HEK293 (cell line): ENCODE measurements at regions not wholly inside any gene's neighbourhood (a gene's known extent, or its start where the extent isn't known, plus 50 kb on each side); places are given as distances from the start of the nearest gene placed in this dataset.

Source experiments
- CTCF ChIA-PET: fragments of 350-600 bp; formaldehyde crosslinking; extraction: SDS; loops from one replicate; lab custom pipeline; 2021; ENCODE audit warnings: antibody characterized with exemption; lab: Yijun Ruan, JAX
- POLR2A ChIA-PET: fragments of 300-600 bp; formaldehyde crosslinking; extraction: SDS; loops from one replicate; lab custom pipeline; 2020; ENCODE audit warnings: antibody characterized with exemption, inconsistent platforms; lab: Yijun Ruan, JAX
- H3K27ac ChIP-seq: fragments of 200-500 bp; sonication (Bioruptor generic); 2 replicates; pipeline ENCODE4 v1.5.1; 2014; ENCODE audit warnings: low read depth, low read length, control low read depth, inconsistent platforms; ENCODE audit errors: extremely low read depth
- H3K36me3 ChIP-seq, 2 experiments: fragments of 200-500 bp in 1 of 2; sonication (Bioruptor generic) in 1 of 2; 1 replicate in 1 of 2; 2 replicates in 1 of 2; pipeline ENCODE4 v1.5.1; 2014 to 2017; ENCODE audit warnings: inconsistent platforms in 2 of 2, low read length in 2 of 2; ENCODE audit not compliant: control insufficient read depth in 2 of 2, insufficient read depth in 1 of 2
- H3K4me1 ChIP-seq: fragments of 200-500 bp; sonication (Bioruptor generic); 2 replicates; pipeline ENCODE4 v1.5.1; 2014; ENCODE audit warnings: mild to moderate bottlenecking, low read length, inconsistent platforms; ENCODE audit not compliant: control insufficient read depth, insufficient read depth
- H3K4me3 ChIP-seq: 2 replicates; pipeline ENCODE4 v1.5.1; 2011; ENCODE audit warnings: low read depth, mild to moderate bottlenecking, control low read depth, low read length, moderate library complexity
- H3K9me3 ChIP-seq: fragments of 200-500 bp; sonication (Bioruptor generic); 2 replicates; pipeline ENCODE4 v1.5.1; 2014; ENCODE audit warnings: low read depth, low read length, inconsistent platforms; ENCODE audit not compliant: control insufficient read depth, insufficient read depth
- GLIS2 ChIP-seq: fragments of 450-650 bp; formaldehyde crosslinking; IDR thresholded peaks from 2 replicates; pipeline ENCODE4 v1.5.1; 2016; ENCODE audit warnings: missing biosample characterization, missing genetic modification characterization
- KLF10 ChIP-seq: fragments of 450-650 bp; IDR thresholded peaks from 2 replicates; pipeline ENCODE4 v1.5.1; 2018; ENCODE audit warnings: missing biosample characterization, mild to moderate bottlenecking, missing genetic modification characterization
- MZF1 ChIP-seq: fragments of 450-650 bp; formaldehyde crosslinking; IDR thresholded peaks from 2 replicates; pipeline ENCODE4 v1.5.1; 2017; ENCODE audit warnings: missing biosample characterization, missing genetic modification characterization, borderline replicate concordance
- SETDB1 ChIP-seq: IDR thresholded peaks from one replicate; pipeline ENCODE4 v1.6.1; 2017; ENCODE audit warnings: mild to moderate bottlenecking, low read length, moderate library complexity, mixed read lengths; ENCODE audit not compliant: insufficient read length
- SP3 ChIP-seq: fragments of 450-650 bp; formaldehyde crosslinking; IDR thresholded peaks from 2 replicates; pipeline ENCODE4 v1.5.1; 2016; ENCODE audit warnings: missing biosample characterization, missing genetic modification characterization
- ZBTB20 ChIP-seq: fragments of 450-650 bp; formaldehyde crosslinking; IDR thresholded peaks from 2 replicates; pipeline ENCODE4 v1.5.1; 2016; ENCODE audit warnings: missing biosample characterization, missing genetic modification characterization
- ZBTB48 ChIP-seq: fragments of 450-650 bp; formaldehyde crosslinking; IDR thresholded peaks from 2 replicates; pipeline ENCODE4 v1.5.1; 2016; ENCODE audit warnings: missing biosample characterization, missing genetic modification characterization
- ZFP3 ChIP-seq: fragments of 450-650 bp; formaldehyde crosslinking; IDR thresholded peaks from 2 replicates; pipeline ENCODE4 v1.5.1; 2016; ENCODE audit warnings: low read depth, missing biosample characterization, missing genetic modification characterization
- ZFP41 ChIP-seq: fragments of 450-650 bp; formaldehyde crosslinking; IDR thresholded peaks from 2 replicates; pipeline ENCODE4 v1.5.1; 2016; ENCODE audit warnings: missing biosample characterization, missing genetic modification characterization, borderline replicate concordance
- ZNF140 ChIP-seq: fragments of 450-650 bp; formaldehyde crosslinking; IDR thresholded peaks from 2 replicates; pipeline ENCODE4 v1.5.1; 2016; ENCODE audit warnings: missing biosample characterization, missing genetic modification characterization
- ZNF2 ChIP-seq: fragments of 450-650 bp; formaldehyde crosslinking; IDR thresholded peaks from 2 replicates; pipeline ENCODE4 v1.5.1; 2016; ENCODE audit warnings: missing biosample characterization, missing genetic modification characterization
- ZNF214 ChIP-seq: fragments of 450-650 bp; formaldehyde crosslinking; IDR thresholded peaks from 2 replicates; pipeline ENCODE4 v1.5.1; 2017; ENCODE audit warnings: missing biosample characterization, mild to moderate bottlenecking, missing genetic modification characterization, borderline replicate concordance
- ZNF221 ChIP-seq: fragments of 450-650 bp; formaldehyde crosslinking; IDR thresholded peaks from 2 replicates; pipeline ENCODE4 v1.5.1; 2017; ENCODE audit warnings: missing biosample characterization, missing genetic modification characterization, borderline replicate concordance
- ZNF350 ChIP-seq: fragments of 450-650 bp; formaldehyde crosslinking; IDR thresholded peaks from 2 replicates; pipeline ENCODE4 v1.5.0; 2017; ENCODE audit warnings: missing biosample characterization, mild to moderate bottlenecking, missing genetic modification characterization
- ZNF585B ChIP-seq: fragments of 450-650 bp; formaldehyde crosslinking; IDR thresholded peaks from 2 replicates; pipeline ENCODE4 v1.5.1; 2016; ENCODE audit warnings: missing biosample characterization, missing genetic modification characterization
- ZNF621 ChIP-seq: fragments of 450-650 bp; formaldehyde crosslinking; IDR thresholded peaks from 2 replicates; pipeline ENCODE4 v1.5.1; 2017; ENCODE audit warnings: missing biosample characterization, missing genetic modification characterization
- ZNF629 ChIP-seq: fragments of 450-650 bp; formaldehyde crosslinking; IDR thresholded peaks from 2 replicates; pipeline ENCODE4 v1.5.1; 2017; ENCODE audit warnings: missing biosample characterization, missing genetic modification characterization
- ZNF660 ChIP-seq: fragments of 450-650 bp; IDR thresholded peaks from 2 replicates; pipeline ENCODE4 v1.5.1; 2018; ENCODE audit warnings: missing biosample characterization, mild to moderate bottlenecking, missing genetic modification characterization
- ZNF677 ChIP-seq: fragments of 450-650 bp; IDR thresholded peaks from 2 replicates; pipeline ENCODE4 v1.5.0; 2018; ENCODE audit warnings: missing biosample characterization, mild to moderate bottlenecking, missing genetic modification characterization, moderate library complexity
- ZNF701 ChIP-seq: fragments of 450-650 bp; formaldehyde crosslinking; IDR thresholded peaks from 2 replicates; pipeline ENCODE4 v1.5.1; 2016; ENCODE audit warnings: missing biosample characterization, missing genetic modification characterization
- ZNF776 ChIP-seq: fragments of 450-650 bp; formaldehyde crosslinking; IDR thresholded peaks from 2 replicates; pipeline ENCODE4 v1.5.0; 2017; ENCODE audit warnings: missing biosample characterization, missing genetic modification characterization, borderline replicate concordance
- TF ChIP-seq, protein P1 (sequence below): fragments of 450-650 bp; formaldehyde crosslinking; conservative IDR thresholded peaks from 2 replicates; pipeline ENCODE4 v1.5.1; 2016; ENCODE audit warnings: low read depth, missing biosample characterization, missing genetic modification characterization
- TF ChIP-seq, protein P2 (sequence below): fragments of 450-650 bp; formaldehyde crosslinking; IDR thresholded peaks from 2 replicates; pipeline ENCODE4 v1.5.1; 2016; ENCODE audit warnings: missing biosample characterization, missing genetic modification characterization

DNA sequence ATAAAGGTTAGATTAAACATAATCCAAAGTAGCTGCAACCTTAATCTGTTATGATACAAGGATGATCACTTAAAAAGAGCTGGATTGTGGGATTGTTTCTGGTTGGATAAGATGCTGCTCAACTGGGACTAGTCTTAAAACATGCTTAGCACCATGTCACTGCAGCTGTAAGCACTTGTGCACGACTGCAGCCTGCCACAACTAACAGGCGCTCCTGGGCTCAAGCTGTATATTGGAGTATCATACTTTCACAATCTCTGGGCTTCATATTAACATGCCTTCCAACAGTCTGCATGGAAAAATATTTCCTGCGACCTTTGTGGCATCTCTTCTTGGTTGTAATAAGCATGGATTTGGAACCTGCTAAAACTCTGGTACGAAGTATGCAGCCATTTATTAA is 493.0 kb upstream of the PITX2 start (continued):
- TF ChIP-seq ZNF140 (tag by site-specific recombination): no peak
- TF ChIP-seq, all 188 proteins: peak for 0

DNA sequence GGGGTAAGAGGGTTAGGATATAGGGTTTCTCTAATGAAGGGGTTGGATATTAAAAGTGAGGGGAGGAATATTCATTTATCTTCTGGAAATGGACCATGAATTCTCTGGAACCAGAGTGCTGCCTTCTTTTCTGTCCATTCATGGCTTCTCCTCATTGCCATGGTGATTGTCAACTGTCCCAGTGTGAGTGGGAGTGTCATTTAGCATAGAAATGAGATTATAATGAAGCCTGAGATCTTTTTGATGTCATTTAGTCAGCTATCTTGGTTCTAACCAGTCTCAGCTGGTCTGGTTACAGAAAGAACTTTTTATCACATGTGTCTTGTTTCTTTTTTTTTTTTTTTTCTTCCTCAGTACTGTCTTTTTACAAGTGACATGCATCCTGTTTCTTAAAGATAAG is 497.3 kb upstream of the PITX2 start:
- Histone ChIP-seq H3K4me1 (no peaks in the 10 kb centered on the region), H3K27ac (no peak overlapping the region), H3K36me3 (no peaks in the 10 kb centered on the region)
- ChIA-PET CTCF (interaction anchor here (0.6 kb wide), 1 partner anchor 841 kb away, joined by 3 read pairs; no protein-coding TSS in a partner anchor), POLR2A (no interaction called here)
- TF ChIP-seq ZNF660 (tag by site-specific recombination): no peak
- no peak for TF ChIP-seq SETDB1
- TF ChIP-seq ZBTB48 (tag by site-specific recombination): no peak
- TF ChIP-seq ZNF350 (tag by site-specific recombination): no peak
- no peak for TF ChIP-seq ZNF214 (tag by site-specific recombination)
- no peak for TF ChIP-seq SP3 (tag by site-specific recombination)
- TF ChIP-seq ZNF585B: no peak
- no peak for TF ChIP-seq ZNF621 (tag by site-specific recombination)
- TF ChIP-seq, protein P1, sequence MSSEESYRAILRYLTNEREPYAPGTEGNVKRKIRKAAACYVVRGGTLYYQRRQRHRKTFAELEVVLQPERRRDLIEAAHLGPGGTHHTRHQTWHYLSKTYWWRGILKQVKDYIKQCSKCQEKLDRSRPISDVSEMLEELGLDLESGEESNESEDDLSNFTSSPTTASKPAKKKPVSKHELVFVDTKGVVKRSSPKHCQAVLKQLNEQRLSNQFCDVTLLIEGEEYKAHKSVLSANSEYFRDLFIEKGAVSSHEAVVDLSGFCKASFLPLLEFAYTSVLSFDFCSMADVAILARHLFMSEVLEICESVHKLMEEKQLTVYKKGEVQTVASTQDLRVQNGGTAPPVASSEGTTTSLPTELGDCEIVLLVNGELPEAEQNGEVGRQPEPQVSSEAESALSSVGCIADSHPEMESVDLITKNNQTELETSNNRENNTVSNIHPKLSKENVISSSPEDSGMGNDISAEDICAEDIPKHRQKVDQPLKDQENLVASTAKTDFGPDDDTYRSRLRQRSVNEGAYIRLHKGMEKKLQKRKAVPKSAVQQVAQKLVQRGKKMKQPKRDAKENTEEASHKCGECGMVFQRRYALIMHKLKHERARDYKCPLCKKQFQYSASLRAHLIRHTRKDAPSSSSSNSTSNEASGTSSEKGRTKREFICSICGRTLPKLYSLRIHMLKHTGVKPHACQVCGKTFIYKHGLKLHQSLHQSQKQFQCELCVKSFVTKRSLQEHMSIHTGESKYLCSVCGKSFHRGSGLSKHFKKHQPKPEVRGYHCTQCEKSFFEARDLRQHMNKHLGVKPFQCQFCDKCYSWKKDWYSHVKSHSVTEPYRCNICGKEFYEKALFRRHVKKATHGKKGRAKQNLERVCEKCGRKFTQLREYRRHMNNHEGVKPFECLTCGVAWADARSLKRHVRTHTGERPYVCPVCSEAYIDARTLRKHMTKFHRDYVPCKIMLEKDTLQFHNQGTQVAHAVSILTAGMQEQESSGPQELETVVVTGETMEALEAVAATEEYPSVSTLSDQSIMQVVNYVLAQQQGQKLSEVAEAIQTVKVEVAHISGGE (tag by site-specific recombination): no peak
- no peak for TF ChIP-seq MZF1 (tag by site-specific recombination)
- no peak for TF ChIP-seq ZNF701 (tag by site-specific recombination)
- no peak for TF ChIP-seq ZNF677 (tag by site-specific recombination)
- TF ChIP-seq ZNF629: no peak
- no peak for TF ChIP-seq ZNF776 (tag by site-specific recombination)
- TF ChIP-seq GLIS2: no peak
- TF ChIP-seq ZFP41: no peak
- TF ChIP-seq ZNF2 (tag by site-specific recombination): no peak
- TF ChIP-seq, all 188 proteins: peak for 0
- no peak overlapping the region for H3K4me3 ChIP-seq
- no peaks in the 10 kb centered on the region for H3K9me3 ChIP-seq

DNA sequence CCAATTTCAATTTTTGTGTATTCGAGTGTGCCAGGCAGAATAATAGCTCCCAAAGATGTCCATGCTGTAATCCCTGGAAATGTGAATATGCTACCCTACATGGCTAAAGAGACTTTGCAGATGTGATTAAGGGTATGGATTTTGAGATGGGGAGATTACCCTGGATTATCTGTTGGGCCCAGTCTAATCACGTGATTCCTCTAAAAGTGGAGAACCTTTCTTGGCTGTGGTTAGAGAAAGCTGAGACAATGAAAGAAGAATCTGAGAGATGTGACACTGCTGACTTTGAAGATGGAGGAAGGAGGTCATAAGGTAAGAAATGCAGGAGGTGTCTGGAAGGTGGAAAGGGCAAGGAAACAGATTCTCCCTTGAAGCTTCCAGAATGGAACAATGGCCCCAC is 503.5 kb upstream of the PITX2 start:
- ChIA-PET POLR2A (no interaction called here), CTCF (no interaction called here)
- H3K4me3 ChIP-seq: no peak overlapping the region
- no peak for TF ChIP-seq ZBTB20 (tag by site-specific recombination)
- no peak for TF ChIP-seq KLF10 (tag by site-specific recombination)
- no peak for TF ChIP-seq ZFP3 (tag by site-specific recombination)
- no peak for TF ChIP-seq ZNF221
- TF ChIP-seq, protein P2, sequence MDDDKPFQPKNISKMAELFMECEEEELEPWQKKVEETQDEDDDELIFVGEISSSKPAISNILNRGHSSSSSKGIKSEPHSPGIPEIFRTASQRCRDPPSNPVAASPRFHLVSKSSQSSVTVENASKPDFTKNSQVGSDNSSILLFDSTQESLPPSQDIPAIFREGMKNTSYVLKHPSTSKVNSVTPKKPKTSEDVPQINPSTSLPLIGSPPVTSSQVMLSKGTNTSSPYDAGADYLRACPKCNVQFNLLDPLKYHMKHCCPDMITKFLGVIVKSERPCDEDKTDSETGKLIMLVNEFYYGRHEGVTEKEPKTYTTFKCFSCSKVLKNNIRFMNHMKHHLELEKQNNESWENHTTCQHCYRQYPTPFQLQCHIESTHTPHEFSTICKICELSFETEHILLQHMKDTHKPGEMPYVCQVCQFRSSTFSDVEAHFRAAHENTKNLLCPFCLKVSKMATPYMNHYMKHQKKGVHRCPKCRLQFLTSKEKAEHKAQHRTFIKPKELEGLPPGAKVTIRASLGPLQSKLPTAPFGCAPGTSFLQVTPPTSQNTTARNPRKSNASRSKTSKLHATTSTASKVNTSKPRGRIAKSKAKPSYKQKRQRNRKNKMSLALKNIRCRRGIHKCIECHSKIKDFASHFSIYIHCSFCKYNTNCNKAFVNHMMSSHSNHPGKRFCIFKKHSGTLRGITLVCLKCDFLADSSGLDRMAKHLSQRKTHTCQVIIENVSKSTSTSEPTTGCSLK (tag by site-specific recombination): no peak
- H3K36me3 ChIP-seq: no peaks in the 10 kb centered on the region
- no peak overlapping the region for H3K27ac ChIP-seq
- H3K9me3 ChIP-seq: no peaks in the 10 kb centered on the region
- H3K4me1 ChIP-seq: no peaks in the 10 kb centered on the region
